D721Med (cell line): ENCODE measurements at regions not wholly inside any gene's neighbourhood (a gene's known extent, or its start where the extent isn't known, plus 50 kb on each side); places are given as distances from the start of the nearest gene placed in this dataset.

Experiments
- DNase-seq: peaks from one replicate; pipeline ENCODE4 v3.0.0; 2011; ENCODE audit warnings: low spot score; ENCODE audit not compliant: insufficient read length
- FAIRE-seq: peaks from 2 replicates; lab custom pipeline; 2011; peaks lifted over from hg19 to GRCh38; lab: Jason Lieb, UNC
- CTCF ChIP-seq: IDR thresholded peaks from 2 replicates; pipeline ENCODE4 v1.5.1; 2012; ENCODE audit warnings: mild to moderate bottlenecking, control low read depth; ENCODE audit not compliant: insufficient read depth; ENCODE audit errors: missing control alignments

GRCh38 chr5:57817924-57818323 lies 335.3 kb upstream of the ACTBL2 start:
- no peak for TF ChIP-seq CTCF
- no peak for DNase-seq
- FAIRE-seq = no peak

- DNase-seq = no peak
- no peak for FAIRE-seq
- no peak for TF ChIP-seq CTCF
These were observed 334.4 kb upstream of the ACTBL2 start for GRCh38 chr5:57817001-57817453.

- DNase-seq = no peak
- FAIRE-seq = no peak
- no peak for TF ChIP-seq CTCF
These were observed 333.5 kb upstream of the ACTBL2 start for GRCh38 chr5:57816108-57816507.

- no peak for FAIRE-seq
- no peak for TF ChIP-seq CTCF
These were observed 323.1 kb upstream of the ACTBL2 start for GRCh38 chr5:57805732-57806131.

GRCh38 chr5:57805170-57805569 lies 322.6 kb upstream of the ACTBL2 start:
- no peak for TF ChIP-seq CTCF
- FAIRE-seq (no peak), DNase-seq (no peak)

More at GRCh38 chr5:57805732-57806131, 323.1 kb upstream of the ACTBL2 start:
- no peak for DNase-seq

- FAIRE-seq (no peak), DNase-seq (no peak)
- TF ChIP-seq CTCF = no peak
These were observed 321.9 kb upstream of the ACTBL2 start for GRCh38 chr5:57804505-57804904.

GRCh38 chr5:57804007-57804444 lies 321.4 kb upstream of the ACTBL2 start:
- DNase-seq (no peak), FAIRE-seq (no peak)
- TF ChIP-seq CTCF = no peak
